Endothelial cell of umbilical vein (primary cell): ENCODE measurements at regions not wholly inside any gene's neighbourhood (a gene's known extent, or its start where the extent isn't known, plus 50 kb on each side); places are given as distances from the start of the nearest gene placed in this dataset.

ENCODE experiments used
- CTCF ChIP-seq, 2 donors: IDR thresholded peaks; 1 replicate in 1 of 2; 2 replicates in 1 of 2; pipeline ENCODE4 v1.5.1; 2011; ENCODE audit warnings: low read length in 2 of 2, mild to moderate bottlenecking in 2 of 2, moderate library complexity in 2 of 2, control low read depth in 1 of 2, inconsistent platforms in 1 of 2, low read depth in 1 of 2; ENCODE audit not compliant: insufficient read depth in 1 of 2; ENCODE audit errors: extremely low read depth in 1 of 2
- EZH2 ChIP-seq: IDR thresholded peaks from 2 replicates; pipeline ENCODE4 v1.6.1; 2012; ENCODE audit warnings: borderline replicate concordance, low read depth, mild to moderate bottlenecking, moderate library complexity, low read length, inconsistent platforms; ENCODE audit not compliant: severe bottlenecking
- FOS ChIP-seq: IDR thresholded peaks from 2 replicates; pipeline ENCODE4 v1.6.1; 2011; ENCODE audit warnings: mild to moderate bottlenecking, low read length, moderate library complexity, borderline replicate concordance; ENCODE audit not compliant: insufficient read depth
- JUN ChIP-seq: IDR thresholded peaks from 2 replicates; pipeline ENCODE4 v1.6.1; 2011; ENCODE audit warnings: borderline replicate concordance, low read depth; ENCODE audit not compliant: insufficient read length, insufficient read depth
- MYC ChIP-seq: IDR thresholded peaks from one replicate; pipeline ENCODE4 v1.6.1; 2011; ENCODE audit warnings: mild to moderate bottlenecking, low read depth, low read length
- POLR2A ChIP-seq: IDR thresholded peaks from 2 replicates; pipeline ENCODE4 v1.6.1; 2012; ENCODE audit warnings: low read depth, mild to moderate bottlenecking, control low read depth, low read length
- POLR2AphosphoS5 ChIP-seq: IDR thresholded peaks from 2 replicates; pipeline ENCODE4 v1.6.1; 2012; ENCODE audit warnings: low read depth, mild to moderate bottlenecking, control low read depth, low read length, moderate library complexity; ENCODE audit not compliant: insufficient read depth
- TF ChIP-seq, protein P1 (sequence below): IDR thresholded peaks from 2 replicates; pipeline ENCODE4 v1.6.1; 2011; ENCODE audit not compliant: insufficient read depth, insufficient read length

GRCh38 chr2:123036300-123036699 lies 988.8 kb upstream of the CNTNAP5 start:
- TF ChIP-seq CTCF (IDR thresholded peaks at IDR 0.05; ENCODE audit: extremely low read depth in 1 of 2, insufficient read depth in 1 of 2, low read depth in 1 of 2, low read length in 2 of 2), result no peak
- no peak for TF ChIP-seq POLR2AphosphoS5
- TF ChIP-seq, protein P1, sequence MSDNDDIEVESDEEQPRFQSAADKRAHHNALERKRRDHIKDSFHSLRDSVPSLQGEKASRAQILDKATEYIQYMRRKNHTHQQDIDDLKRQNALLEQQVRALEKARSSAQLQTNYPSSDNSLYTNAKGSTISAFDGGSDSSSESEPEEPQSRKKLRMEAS, result no peak
- TF ChIP-seq MYC, result no peak
- TF ChIP-seq POLR2A, result no peak
- no peak for TF ChIP-seq EZH2
- TF ChIP-seq JUN, result no peak
- TF ChIP-seq FOS, result no peak
